Trophoblast cell (in vitro differentiated cells and primary cell): ENCODE measurements at regions not wholly inside any gene's neighbourhood (a gene's known extent, or its start where the extent isn't known, plus 50 kb on each side); places are given as distances from the start of the nearest gene placed in this dataset.

Experiments used
- DNase-seq, 2 donors: peaks; one replicate each; pipeline ENCODE4 v3.0.0-alpha.2; 2016
- H2AFZ ChIP-seq: 2 replicates; pipeline ENCODE4 v1.6.1; 2013; ENCODE audit warnings: low read length, moderate library complexity, mild to moderate bottlenecking; ENCODE audit not compliant: insufficient read depth, poor library complexity
- H2AK5ac ChIP-seq: 2 replicates; pipeline ENCODE4 v1.6.1; 2013; ENCODE audit warnings: mild to moderate bottlenecking, low read length
- H2BK120ac ChIP-seq: 2 replicates; pipeline ENCODE4 v1.6.1; 2013; ENCODE audit warnings: low read length, mild to moderate bottlenecking, moderate library complexity; ENCODE audit not compliant: insufficient read depth, poor library complexity
- H2BK12ac ChIP-seq: 2 replicates; pipeline ENCODE4 v1.6.1; 2013; ENCODE audit warnings: mild to moderate bottlenecking, low read length, moderate library complexity
- H2BK5ac ChIP-seq: 2 replicates; pipeline ENCODE4 v1.6.1; 2013; ENCODE audit warnings: low read length, low read depth, moderate library complexity, mild to moderate bottlenecking; ENCODE audit not compliant: poor library complexity
- H3K14ac ChIP-seq: 2 replicates; pipeline ENCODE4 v1.6.1; 2013; ENCODE audit warnings: mild to moderate bottlenecking, low read length
- H3K18ac ChIP-seq: 2 replicates; pipeline ENCODE4 v1.6.1; 2013; ENCODE audit warnings: mild to moderate bottlenecking, low read length
- H3K23ac ChIP-seq: 2 replicates; pipeline ENCODE4 v1.6.1; 2013; ENCODE audit warnings: low read length
- H3K27ac ChIP-seq: 2 replicates; pipeline ENCODE4 v1.5.1; 2013; ENCODE audit warnings: low read depth, mild to moderate bottlenecking, inconsistent platforms, low read length, moderate library complexity
- H3K27me3 ChIP-seq: 2 replicates; pipeline ENCODE4 v1.6.1; 2013; ENCODE audit warnings: inconsistent platforms, mild to moderate bottlenecking, low read length, moderate library complexity; ENCODE audit not compliant: insufficient read depth
- H3K36me3 ChIP-seq, 2 experiments: 1 replicate in 1 of 2; 2 replicates in 1 of 2; pipeline ENCODE4 v1.6.1; 2013; ENCODE audit warnings: low read length in 2 of 2, mild to moderate bottlenecking in 2 of 2, moderate library complexity in 1 of 2; ENCODE audit not compliant: insufficient read depth in 2 of 2, control insufficient read depth in 1 of 2
- H3K4ac ChIP-seq: 2 replicates; pipeline ENCODE4 v1.6.1; 2013; ENCODE audit warnings: low read depth, mild to moderate bottlenecking, low read length, moderate library complexity
- H3K4me1 ChIP-seq, 2 experiments: 1 replicate in 1 of 2; 2 replicates in 1 of 2; pipeline ENCODE4 v1.6.1; 2013; ENCODE audit warnings: low read length in 2 of 2, mild to moderate bottlenecking in 2 of 2, moderate library complexity in 1 of 2; ENCODE audit not compliant: insufficient read depth in 2 of 2, control insufficient read depth in 1 of 2
- H3K4me2 ChIP-seq: 2 replicates; pipeline ENCODE4 v1.6.1; 2013; ENCODE audit warnings: inconsistent platforms, mild to moderate bottlenecking, low read length, moderate library complexity
- H3K4me3 ChIP-seq: 2 replicates; pipeline ENCODE4 v1.5.1; 2013; ENCODE audit warnings: mild to moderate bottlenecking, low read depth, low read length, inconsistent platforms
- H3K79me1 ChIP-seq: one replicate; pipeline ENCODE4 v1.6.1; 2013; ENCODE audit warnings: low read length
- H3K79me2 ChIP-seq: 2 replicates; pipeline ENCODE4 v1.6.1; 2013; ENCODE audit warnings: low read length, mild to moderate bottlenecking; ENCODE audit not compliant: control insufficient read depth, insufficient read depth, poor library complexity
- H3K9ac ChIP-seq: 2 replicates; pipeline ENCODE4 v1.6.1; 2013; ENCODE audit warnings: mild to moderate bottlenecking, low read length
- H3K9me3 ChIP-seq: 2 replicates; pipeline ENCODE4 v1.6.1; 2013; ENCODE audit warnings: low read depth, mild to moderate bottlenecking, control low read depth, inconsistent platforms, low read length; ENCODE audit not compliant: insufficient read depth
- H4K12ac ChIP-seq: 2 replicates; pipeline ENCODE4 v1.6.1; 2013; ENCODE audit warnings: low read depth, mild to moderate bottlenecking, low read length, moderate library complexity
- H4K8ac ChIP-seq: 2 replicates; pipeline ENCODE4 v1.6.1; 2013; ENCODE audit warnings: low read depth, mild to moderate bottlenecking, low read length, moderate library complexity
- H4K91ac ChIP-seq: one replicate; pipeline ENCODE4 v1.6.1; 2013; ENCODE audit warnings: low read depth, mild to moderate bottlenecking, low read length, moderate library complexity
- WGBS: extraction: QIAGEN DNeasy Blood & Tissue Kit; methylation state at CpG from one replicate; pipeline ENCODE4 v1.1.7; 2013; ENCODE audit warnings: missing lambda C conversion rate; ENCODE audit not compliant: insufficient read length, insufficient coverage; ENCODE audit errors: extremely low coverage; 5-methylcytosine and 5-hydroxymethylcytosine counted together

DNA sequence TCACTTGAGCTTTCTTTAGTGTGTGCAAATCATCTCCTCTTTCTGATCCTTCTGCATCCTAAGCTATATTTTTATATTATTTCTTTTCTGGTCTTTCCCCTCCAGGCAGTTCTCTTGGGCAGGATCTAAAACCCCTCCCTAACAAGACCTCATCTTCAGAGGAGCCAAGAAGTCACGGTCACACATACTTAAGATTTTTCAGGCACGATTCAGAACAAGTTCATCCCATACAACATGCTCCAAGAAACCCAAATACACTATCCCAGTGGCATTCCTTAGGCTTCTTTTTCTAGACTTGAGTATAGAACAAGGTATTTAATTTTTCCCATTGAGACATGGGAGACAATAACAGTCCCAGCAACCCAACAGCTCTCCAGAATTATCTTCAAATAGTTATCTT is 1251.5 kb downstream of the DNAJB9 start:
- no peak overlapping the region for H2BK5ac ChIP-seq
- DNase-seq: no peak
- H4K8ac ChIP-seq: no peak overlapping the region
- H4K12ac ChIP-seq: no peak overlapping the region
- no peak overlapping the region for H3K14ac ChIP-seq
- H4K91ac ChIP-seq: no peak overlapping the region
- H3K79me1 ChIP-seq: no peaks in the 10 kb centered on the region
- H3K9ac ChIP-seq: no peak overlapping the region
- no CpG with 5 or more reads among the region's 2 CpGs for WGBS
- no peaks in the 10 kb centered on the region for H3K36me3 ChIP-seq
- no peak overlapping the region for H3K4me2 ChIP-seq
- H2BK12ac ChIP-seq: no peak overlapping the region
- H2AK5ac ChIP-seq: no peak overlapping the region
- H2AFZ ChIP-seq: no peak overlapping the region
- no peaks in the 10 kb centered on the region for H3K79me2 ChIP-seq
- H3K9me3 ChIP-seq: no peaks in the 10 kb centered on the region
- no peak overlapping the region for H3K4ac ChIP-seq
- no peak overlapping the region for H3K4me3 ChIP-seq
- no peaks in the 10 kb centered on the region for H3K4me1 ChIP-seq
- no peak overlapping the region for H3K23ac ChIP-seq
- no peak overlapping the region for H3K18ac ChIP-seq
- H3K27me3 ChIP-seq: no peaks in the 10 kb centered on the region
- H3K27ac ChIP-seq: no peak overlapping the region
- no peak overlapping the region for H2BK120ac ChIP-seq

GRCh38 chr7:109834851-109835250 is 1256.1 kb upstream of the LRRN3 start:
- Histone ChIP-seq H4K8ac (no peak overlapping the region), H3K79me2 (no peaks in the 10 kb centered on the region), H2AK5ac (no peak overlapping the region), H3K36me3 (no peaks in the 10 kb centered on the region), H2BK5ac (no peak overlapping the region), H2BK12ac (no peak overlapping the region), H3K4ac (no peak overlapping the region), H3K9me3 (no peaks in the 10 kb centered on the region), H4K12ac (no peak overlapping the region), H3K4me3 (no peak overlapping the region), H3K9ac (no peak overlapping the region), H2AFZ (no peak overlapping the region), H3K4me2 (no peak overlapping the region), H2BK120ac (no peak overlapping the region), H3K79me1 (no peaks in the 10 kb centered on the region), H3K14ac (no peak overlapping the region), H3K27ac (no peak overlapping the region), H3K23ac (no peak overlapping the region), H3K27me3 (no peaks in the 10 kb centered on the region), H3K4me1 (no peaks in the 10 kb centered on the region), H4K91ac (no peak overlapping the region), H3K18ac (no peak overlapping the region)
- DNase-seq: no peak

- H4K12ac ChIP-seq: no peak overlapping the region
- H4K91ac ChIP-seq: no peak overlapping the region
- no peaks in the 10 kb centered on the region for H3K27me3 ChIP-seq
- H3K14ac ChIP-seq: no peak overlapping the region
- H3K4me3 ChIP-seq: no peak overlapping the region
- H3K4me1 ChIP-seq: no peaks in the 10 kb centered on the region
- no peak overlapping the region for H3K9ac ChIP-seq
- no peak overlapping the region for H3K23ac ChIP-seq
- H3K18ac ChIP-seq: no peak overlapping the region
- no peaks in the 10 kb centered on the region for H3K36me3 ChIP-seq
- H3K79me1 ChIP-seq: no peaks in the 10 kb centered on the region
- no peak overlapping the region for H3K4me2 ChIP-seq
- no peak overlapping the region for H4K8ac ChIP-seq
- no peak overlapping the region for H2BK12ac ChIP-seq
- H2BK120ac ChIP-seq: no peak overlapping the region
- no peak overlapping the region for H2AK5ac ChIP-seq
- H3K9me3 ChIP-seq: no peaks in the 10 kb centered on the region
- DNase-seq: no peak
- no peak overlapping the region for H3K27ac ChIP-seq
- H3K4ac ChIP-seq: no peak overlapping the region
- no peaks in the 10 kb centered on the region for H3K79me2 ChIP-seq
- H2AFZ ChIP-seq: no peak overlapping the region
- H2BK5ac ChIP-seq: no peak overlapping the region
Observed at GRCh38 chr7:109835577-109835976, 1255.3 kb upstream of the LRRN3 start.

GRCh38 chr7:109836016-109836415 is 1254.9 kb upstream of the LRRN3 start:
- no peak overlapping the region for H4K91ac ChIP-seq
- no peak overlapping the region for H2AK5ac ChIP-seq
- H3K79me2 ChIP-seq: no peaks in the 10 kb centered on the region
- H3K9ac ChIP-seq: no peak overlapping the region
- H3K14ac ChIP-seq: no peak overlapping the region
- no peaks in the 10 kb centered on the region for H3K79me1 ChIP-seq
- no peaks in the 10 kb centered on the region for H3K36me3 ChIP-seq
- no peaks in the 10 kb centered on the region for H3K9me3 ChIP-seq
- H2BK12ac ChIP-seq: no peak overlapping the region
- H3K4me1 ChIP-seq: no peaks in the 10 kb centered on the region
- H3K27ac ChIP-seq: no peak overlapping the region
- H3K23ac ChIP-seq: no peak overlapping the region
- no peak overlapping the region for H3K4me3 ChIP-seq
- no peak overlapping the region for H3K4ac ChIP-seq
- no peak overlapping the region for H3K4me2 ChIP-seq
- H2BK5ac ChIP-seq: no peak overlapping the region
- DNase-seq: no peak
- H2BK120ac ChIP-seq: no peak overlapping the region
- WGBS: no CpG with 5 or more reads among the region's 3 CpGs
- H3K18ac ChIP-seq: no peak overlapping the region
- H4K8ac ChIP-seq: no peak overlapping the region
- no peaks in the 10 kb centered on the region for H3K27me3 ChIP-seq
- no peak overlapping the region for H2AFZ ChIP-seq
- no peak overlapping the region for H4K12ac ChIP-seq

- Histone ChIP-seq H3K18ac (no peak overlapping the region), H2BK12ac (no peak overlapping the region), H3K9ac (no peak overlapping the region), H3K4me3 (no peak overlapping the region), H3K79me1 (no peaks in the 10 kb centered on the region), H3K23ac (no peak overlapping the region), H3K9me3 (no peaks in the 10 kb centered on the region), H3K4ac (no peak overlapping the region), H2AFZ (no peak overlapping the region), H2AK5ac (no peak overlapping the region), H4K91ac (no peak overlapping the region), H3K4me2 (no peak overlapping the region), H3K79me2 (no peaks in the 10 kb centered on the region), H3K27me3 (no peaks in the 10 kb centered on the region), H2BK5ac (no peak overlapping the region), H2BK120ac (no peak overlapping the region), H3K36me3 (no peaks in the 10 kb centered on the region), H3K4me1 (no peaks in the 10 kb centered on the region), H3K27ac (no peak overlapping the region), H4K8ac (no peak overlapping the region), H4K12ac (no peak overlapping the region), H3K14ac (no peak overlapping the region)
- no peak for DNase-seq
- WGBS: no CpG with 5 or more reads among the region's 4 CpGs
Observed at GRCh38 chr7:109842386-109842785, 1248.5 kb upstream of the LRRN3 start.
